SU-DHL-6 (cell line): ENCODE measurements at regions not wholly inside any gene's neighbourhood (a gene's known extent, or its start where the extent isn't known, plus 50 kb on each side); places are given as distances from the start of the nearest gene placed in this dataset.

Experiments
- EZH2phosphoT487 ChIP-seq: fragments of 200-600 bp; sonication (generic), shearing (Covaris generic); conservative IDR thresholded peaks from 2 replicates; pipeline ENCODE4 v1.6.1; 2018; ENCODE audit warnings: mild to moderate bottlenecking, antibody characterized with exemption, low read length, moderate library complexity, mixed read lengths
- TF ChIP-seq, protein P1 (sequence below): fragments of 200-600 bp; sonication (generic); IDR thresholded peaks from one replicate; pipeline ENCODE4 v1.5.1; 2017; ENCODE audit warnings: antibody characterized with exemption, mild to moderate bottlenecking, low read length, moderate library complexity; ENCODE audit not compliant: insufficient read depth, poor library complexity, severe bottlenecking

DNA sequence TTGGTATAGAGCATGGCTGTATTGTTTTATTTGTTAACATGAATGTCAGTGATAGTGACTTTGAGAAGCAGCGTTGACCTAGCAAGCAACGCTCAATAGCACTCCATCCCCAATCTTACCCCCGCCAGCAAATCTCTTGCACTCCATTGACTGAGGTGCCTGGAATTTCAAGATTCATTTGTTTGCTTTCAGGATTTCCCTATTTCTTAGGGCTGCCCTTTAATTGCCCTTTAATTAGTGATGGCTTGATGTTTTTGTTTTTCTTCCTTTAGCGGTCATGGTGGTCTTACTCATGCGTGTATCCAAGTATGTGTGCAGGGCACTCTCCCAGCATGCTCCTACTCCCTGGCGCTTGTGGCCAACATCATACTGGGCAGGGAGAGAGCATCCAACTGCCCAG, 216.8 kb upstream of the TBL1XR1 start:
- TF ChIP-seq, protein P1, sequence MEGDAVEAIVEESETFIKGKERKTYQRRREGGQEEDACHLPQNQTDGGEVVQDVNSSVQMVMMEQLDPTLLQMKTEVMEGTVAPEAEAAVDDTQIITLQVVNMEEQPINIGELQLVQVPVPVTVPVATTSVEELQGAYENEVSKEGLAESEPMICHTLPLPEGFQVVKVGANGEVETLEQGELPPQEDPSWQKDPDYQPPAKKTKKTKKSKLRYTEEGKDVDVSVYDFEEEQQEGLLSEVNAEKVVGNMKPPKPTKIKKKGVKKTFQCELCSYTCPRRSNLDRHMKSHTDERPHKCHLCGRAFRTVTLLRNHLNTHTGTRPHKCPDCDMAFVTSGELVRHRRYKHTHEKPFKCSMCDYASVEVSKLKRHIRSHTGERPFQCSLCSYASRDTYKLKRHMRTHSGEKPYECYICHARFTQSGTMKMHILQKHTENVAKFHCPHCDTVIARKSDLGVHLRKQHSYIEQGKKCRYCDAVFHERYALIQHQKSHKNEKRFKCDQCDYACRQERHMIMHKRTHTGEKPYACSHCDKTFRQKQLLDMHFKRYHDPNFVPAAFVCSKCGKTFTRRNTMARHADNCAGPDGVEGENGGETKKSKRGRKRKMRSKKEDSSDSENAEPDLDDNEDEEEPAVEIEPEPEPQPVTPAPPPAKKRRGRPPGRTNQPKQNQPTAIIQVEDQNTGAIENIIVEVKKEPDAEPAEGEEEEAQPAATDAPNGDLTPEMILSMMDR = no peak
- TF ChIP-seq EZH2phosphoT487 = no peak
